Activated T-cell treated with anti-CD3 and anti-CD28 coated beads, Interleukin-2, amount 50 U/mL, for 72 hours (primary cell): ENCODE measurements at regions not wholly inside any gene's neighbourhood (a gene's known extent, or its start where the extent isn't known, plus 50 kb on each side); places are given as distances from the start of the nearest gene placed in this dataset.

Source experiments
- ATAC-seq, 2 donors: fragments of 150-1000 bp; cut with Tn5 transposase; replicated peaks in 1 of 2; 2 replicates each; pipeline ENCODE4 v1.10.0; 2021; ENCODE audit warnings: moderate library complexity in 2 of 2, mild to moderate bottlenecking in 1 of 2
- DNase-seq, 2 donors: peaks; one replicate each; pipeline ENCODE4 v3.0.0; 2021 to 2022; ENCODE audit warnings: mixed read lengths in 1 of 2
- H3K27ac Mint-ChIP-seq: one replicate; pipeline ENCODE4 v1.8.0; 2022; ENCODE audit warnings: mild to moderate bottlenecking, moderate library complexity, mixed read lengths
- H3K27me3 Mint-ChIP-seq: one replicate; pipeline ENCODE4 v1.8.0; 2022; ENCODE audit warnings: low read depth, mixed read lengths
- H3K36me3 Mint-ChIP-seq, 2 donors: one replicate each; pipeline ENCODE4 v1.8.0; 2022; ENCODE audit warnings: mixed read lengths in 2 of 2, mild to moderate bottlenecking in 1 of 2; ENCODE audit not compliant: insufficient read depth in 2 of 2
- H3K4me1 Mint-ChIP-seq: one replicate; pipeline ENCODE4 v1.8.0; 2022; ENCODE audit warnings: low read depth, mixed read lengths
- H3K4me3 Mint-ChIP-seq, 2 donors: one replicate each; pipeline ENCODE4 v1.8.0; 2022; ENCODE audit warnings: mild to moderate bottlenecking in 2 of 2, mixed read lengths in 2 of 2, moderate library complexity in 2 of 2
- H3K9me3 Mint-ChIP-seq, 2 donors: one replicate each; pipeline ENCODE4 v1.8.0; 2022; ENCODE audit warnings: mixed read lengths in 2 of 2

- no peaks in the 10 kb centered on the region for H3K9me3 Mint-ChIP-seq
- ATAC-seq = no peak
- no peak for DNase-seq
- H3K27me3 Mint-ChIP-seq = no peaks in the 10 kb centered on the region
- no peaks in the 10 kb centered on the region for H3K4me1 Mint-ChIP-seq
- no peak overlapping the region for H3K4me3 Mint-ChIP-seq
- H3K27ac Mint-ChIP-seq = no peak overlapping the region
- no peaks in the 10 kb centered on the region for H3K36me3 Mint-ChIP-seq
Measured at GRCh38 chr15:31151301-31152233, 50.0 kb upstream of the TRPM1 start.

GRCh38 chr15:31153531-31153930 is 52.0 kb upstream of the TRPM1 start:
- Mint-ChIP-seq H3K9me3 (no peaks in the 10 kb centered on the region), H3K27ac (no peak overlapping the region), H3K4me3 (no peak overlapping the region), H3K36me3 (no peaks in the 10 kb centered on the region), H3K4me1 (no peaks in the 10 kb centered on the region), H3K27me3 (no peaks in the 10 kb centered on the region)
- ATAC-seq (no peak), DNase-seq (no peak)

- no peaks in the 10 kb centered on the region for H3K9me3 Mint-ChIP-seq
- ATAC-seq = no peak
Measured at GRCh38 chr15:31155151-31155550, 53.6 kb upstream of the TRPM1 start.

GRCh38 chr15:31156226-31156625 is 54.7 kb upstream of the TRPM1 start:
- no peak overlapping the region for H3K4me3 Mint-ChIP-seq
- H3K9me3 Mint-ChIP-seq = no peaks in the 10 kb centered on the region
- no peak for ATAC-seq
- DNase-seq = no peak
- no peaks in the 10 kb centered on the region for H3K36me3 Mint-ChIP-seq
- H3K27ac Mint-ChIP-seq = no peak overlapping the region
- no peaks in the 10 kb centered on the region for H3K27me3 Mint-ChIP-seq
- H3K4me1 Mint-ChIP-seq = no peaks in the 10 kb centered on the region

More at GRCh38 chr15:31155151-31155550, 53.6 kb upstream of the TRPM1 start:
- no peak for DNase-seq
- no peaks in the 10 kb centered on the region for H3K27me3 Mint-ChIP-seq
- H3K4me1 Mint-ChIP-seq = no peaks in the 10 kb centered on the region
- H3K36me3 Mint-ChIP-seq = no peaks in the 10 kb centered on the region
- H3K27ac Mint-ChIP-seq = no peak overlapping the region
- no peak overlapping the region for H3K4me3 Mint-ChIP-seq

GRCh38 chr15:31156808-31157207 is 55.3 kb upstream of the TRPM1 start:
- Mint-ChIP-seq H3K36me3 (no peaks in the 10 kb centered on the region), H3K27me3 (no peaks in the 10 kb centered on the region), H3K27ac (no peak overlapping the region), H3K9me3 (no peaks in the 10 kb centered on the region), H3K4me3 (no peak overlapping the region), H3K4me1 (no peaks in the 10 kb centered on the region)
- ATAC-seq = no peak
- no peak for DNase-seq

GRCh38 chr15:31157644-31158069 is 56.1 kb upstream of the TRPM1 start:
- Mint-ChIP-seq H3K4me3 (no peak overlapping the region), H3K4me1 (no peaks in the 10 kb centered on the region), H3K27me3 (no peaks in the 10 kb centered on the region), H3K9me3 (no peaks in the 10 kb centered on the region), H3K36me3 (no peaks in the 10 kb centered on the region), H3K27ac (no peak overlapping the region)
- DNase-seq = no peak
- ATAC-seq = no peak

- DNase-seq (no peak), ATAC-seq (no peak)
- Mint-ChIP-seq H3K36me3 (no peaks in the 10 kb centered on the region), H3K9me3 (no peaks in the 10 kb centered on the region), H3K27ac (no peak overlapping the region), H3K4me1 (no peaks in the 10 kb centered on the region), H3K27me3 (no peaks in the 10 kb centered on the region), H3K4me3 (no peak overlapping the region)
Measured at GRCh38 chr15:31158858-31159569, 57.5 kb upstream of the TRPM1 start.

- DNase-seq (no peak), ATAC-seq (no peak)
- Mint-ChIP-seq H3K27me3 (no peaks in the 10 kb centered on the region), H3K36me3 (no peaks in the 10 kb centered on the region), H3K9me3 (no peaks in the 10 kb centered on the region), H3K27ac (no peak overlapping the region), H3K4me1 (no peaks in the 10 kb centered on the region), H3K4me3 (no peak overlapping the region)
Measured at GRCh38 chr15:31159837-31160236, 58.3 kb upstream of the TRPM1 start.

GRCh38 chr15:31160297-31160696 is 58.8 kb upstream of the TRPM1 start:
- Mint-ChIP-seq H3K27ac (no peak overlapping the region), H3K36me3 (no peaks in the 10 kb centered on the region), H3K4me3 (no peak overlapping the region), H3K9me3 (no peaks in the 10 kb centered on the region), H3K27me3 (no peaks in the 10 kb centered on the region), H3K4me1 (no peaks in the 10 kb centered on the region)
- DNase-seq (no peak), ATAC-seq (no peak)

- DNase-seq (no peak), ATAC-seq (no peak)
- H3K27ac Mint-ChIP-seq = no peak overlapping the region
- no peaks in the 10 kb centered on the region for H3K4me1 Mint-ChIP-seq
- no peaks in the 10 kb centered on the region for H3K36me3 Mint-ChIP-seq
- H3K4me3 Mint-ChIP-seq = no peak overlapping the region
- H3K27me3 Mint-ChIP-seq = no peaks in the 10 kb centered on the region
- no peaks in the 10 kb centered on the region for H3K9me3 Mint-ChIP-seq
Measured at GRCh38 chr15:31160740-31161495, 59.4 kb upstream of the TRPM1 start.

GRCh38 chr15:31161951-31162350 is 60.4 kb upstream of the TRPM1 start:
- H3K27ac Mint-ChIP-seq = no peak overlapping the region
- peaks cover under 1% of the 10 kb centered on the region for H3K4me1 Mint-ChIP-seq
- DNase-seq (no peak), ATAC-seq (no peak)
- H3K36me3 Mint-ChIP-seq = no peaks in the 10 kb centered on the region
- no peak overlapping the region for H3K4me3 Mint-ChIP-seq
- no peaks in the 10 kb centered on the region for H3K9me3 Mint-ChIP-seq
- H3K27me3 Mint-ChIP-seq = no peaks in the 10 kb centered on the region

- no peak for DNase-seq
- no peak overlapping the region for H3K27ac Mint-ChIP-seq
- H3K27me3 Mint-ChIP-seq = no peaks in the 10 kb centered on the region
- no peak overlapping the region for H3K4me3 Mint-ChIP-seq
- ATAC-seq = no peak
- H3K4me1 Mint-ChIP-seq = peaks cover 8% of the 10 kb centered on the region
- no peaks in the 10 kb centered on the region for H3K36me3 Mint-ChIP-seq
- H3K9me3 Mint-ChIP-seq = no peaks in the 10 kb centered on the region
Measured at GRCh38 chr15:31162721-31163510, 61.4 kb upstream of the TRPM1 start.
